Neural cell (in vitro differentiated cells): ENCODE measurements at regions not wholly inside any gene's neighbourhood (a gene's known extent, or its start where the extent isn't known, plus 50 kb on each side); places are given as distances from the start of the nearest gene placed in this dataset.

ENCODE experiments used
- H2AFZ ChIP-seq: fragments of 200-600, 300-800 bp; sonication (generic), shearing (Covaris generic); 2 replicates; pipeline ENCODE4 v1.6.0; 2014; ENCODE audit warnings: low read depth, mild to moderate bottlenecking, antibody characterized with exemption, low read length, moderate library complexity
- H3F3A ChIP-seq: fragments of 200-600 bp; shearing (Covaris generic); 2 replicates; pipeline ENCODE4 v1.6.1; 2016; ENCODE audit warnings: mild to moderate bottlenecking, moderate library complexity, mixed read lengths, antibody characterized with exemption, low read length; ENCODE audit not compliant: insufficient read depth, poor library complexity, severe bottlenecking
- H3K27ac ChIP-seq: fragments of 200-600, 300-800 bp; sonication (generic), shearing (Covaris generic); 2 replicates; pipeline ENCODE4 v1.5.1; 2014; ENCODE audit warnings: mild to moderate bottlenecking, low read length, moderate library complexity
- H3K27me3 ChIP-seq: fragments of 300-800, 200-600 bp; sonication (generic), shearing (Covaris generic); 2 replicates; pipeline ENCODE4 v1.6.0; 2014; ENCODE audit warnings: mild to moderate bottlenecking, low read depth, low read length, moderate library complexity; ENCODE audit not compliant: insufficient read depth
- H3K36me3 ChIP-seq: fragments of 300-800, 200-600 bp; sonication (generic), shearing (Covaris generic); 2 replicates; pipeline ENCODE4 v1.5.1; 2014; ENCODE audit warnings: mild to moderate bottlenecking, antibody characterized with exemption, low read length, moderate library complexity; ENCODE audit not compliant: insufficient read depth
- H3K4me2 ChIP-seq: fragments of 300-800, 200-600 bp; sonication (generic), shearing (Covaris generic); 2 replicates; pipeline ENCODE4 v1.6.0; 2014; ENCODE audit warnings: mild to moderate bottlenecking, low read length
- H3K4me3 ChIP-seq: fragments of 300-800, 200-600 bp; sonication (generic), shearing (Covaris generic); 2 replicates; pipeline ENCODE4 v1.5.1; 2014; ENCODE audit warnings: mild to moderate bottlenecking, low read length, moderate library complexity
- H3K79me2 ChIP-seq: fragments of 200-600 bp; shearing (Covaris generic); replicated peaks from 2 replicates; pipeline ENCODE4 v1.6.0; 2014; ENCODE audit warnings: mild to moderate bottlenecking, low read length, moderate library complexity; ENCODE audit not compliant: insufficient read depth
- H3K9ac ChIP-seq: fragments of 300-800, 200-600 bp; sonication (generic), shearing (Covaris generic); 2 replicates; pipeline ENCODE4 v1.6.1; 2016; ENCODE audit warnings: mild to moderate bottlenecking, low read length, mixed read lengths
- H3K9me2 ChIP-seq: fragments of 200-600 bp; shearing (Covaris generic); 2 replicates; pipeline ENCODE4 v1.6.1; 2016; ENCODE audit warnings: mild to moderate bottlenecking, low read length, mixed read lengths; ENCODE audit not compliant: insufficient read depth
- H3K9me3 ChIP-seq: fragments of 200-600, 300-800 bp; sonication (generic), shearing (Covaris generic); 2 replicates; pipeline ENCODE4 v1.6.1; 2016; ENCODE audit warnings: mild to moderate bottlenecking, mixed run types, low read length, moderate library complexity, mixed read lengths
- H4K20me1 ChIP-seq: fragments of 200-600 bp; shearing (Covaris generic); 2 replicates; pipeline ENCODE4 v1.6.1; 2016; ENCODE audit warnings: mild to moderate bottlenecking, mixed run types; ENCODE audit not compliant: insufficient read depth
- CTCF ChIP-seq: fragments of 450-650 bp; IDR thresholded peaks from 2 replicates; pipeline ENCODE4 v1.5.1; 2014; ENCODE audit warnings: antibody characterized with exemption, mild to moderate bottlenecking, moderate library complexity; ENCODE audit not compliant: poor library complexity, severe bottlenecking
- EP300 ChIP-seq: fragments of 450-650 bp; conservative IDR thresholded peaks from 2 replicates; pipeline ENCODE4 v1.6.1; 2014; ENCODE audit warnings: antibody characterized with exemption, mild to moderate bottlenecking, moderate library complexity; ENCODE audit not compliant: poor library complexity, severe bottlenecking
- EZH2 ChIP-seq: fragments of 200-600, 300-800 bp; shearing (Covaris generic), sonication (generic); IDR thresholded peaks from 2 replicates; pipeline ENCODE4 v1.6.1; 2014; ENCODE audit warnings: antibody characterized with exemption, low read length, borderline replicate concordance, mild to moderate bottlenecking; ENCODE audit not compliant: insufficient read depth, poor library complexity, severe bottlenecking
- MXI1 ChIP-seq: fragments of 450-650 bp; conservative IDR thresholded peaks from 2 replicates; pipeline ENCODE4 v1.6.1; 2014; ENCODE audit warnings: antibody characterized with exemption, mild to moderate bottlenecking; ENCODE audit not compliant: poor library complexity, severe bottlenecking
- POLR2AphosphoS5 ChIP-seq: IDR thresholded peaks from 2 replicates; pipeline ENCODE4 v1.6.1; 2012
- RAD21 ChIP-seq: fragments of 450-650 bp; conservative IDR thresholded peaks from 2 replicates; pipeline ENCODE4 v1.6.1; 2014; ENCODE audit warnings: antibody characterized with exemption, mild to moderate bottlenecking, moderate library complexity
- REST ChIP-seq: IDR thresholded peaks from 2 replicates; pipeline ENCODE4 v1.6.1; 2012; ENCODE audit warnings: borderline replicate concordance
- SMC3 ChIP-seq: fragments of 450-650 bp; conservative IDR thresholded peaks from 2 replicates; pipeline ENCODE4 v1.6.1; 2014; ENCODE audit warnings: antibody characterized with exemption, mild to moderate bottlenecking, moderate library complexity; ENCODE audit not compliant: poor library complexity

GRCh38 chr4:126738926-126739325 is 893.8 kb upstream of the INTU start:
- Histone ChIP-seq H3K27me3 (no peaks in the 10 kb centered on the region), H3K79me2 (no peaks in the 10 kb centered on the region), H3K27ac (no peak overlapping the region), H3F3A (no peaks in the 10 kb centered on the region), H3K4me2 (no peak overlapping the region), H3K36me3 (no peaks in the 10 kb centered on the region), H3K9ac (no peak overlapping the region), H3K9me3 (no peaks in the 10 kb centered on the region), H3K9me2 (no peaks in the 10 kb centered on the region), H4K20me1 (no peaks in the 10 kb centered on the region), H2AFZ (no peak overlapping the region), H3K4me3 (no peak overlapping the region)
- TF ChIP-seq CTCF (no peak), RAD21 (no peak), REST (no peak), SMC3 (no peak), POLR2AphosphoS5 (no peak), EP300 (no peak)

GRCh38 chr4:126740687-126741086 is 892.1 kb upstream of the INTU start:
- no peaks in the 10 kb centered on the region for H3K27me3 ChIP-seq
- no peaks in the 10 kb centered on the region for H3K9me3 ChIP-seq
- no peaks in the 10 kb centered on the region for H4K20me1 ChIP-seq
- H3K4me3 ChIP-seq, result no peak overlapping the region
- H3F3A ChIP-seq, result no peaks in the 10 kb centered on the region
- H3K4me2 ChIP-seq, result no peak overlapping the region
- no peak overlapping the region for H3K27ac ChIP-seq
- H3K36me3 ChIP-seq, result no peaks in the 10 kb centered on the region
- H2AFZ ChIP-seq, result no peak overlapping the region
- H3K79me2 ChIP-seq, result no peaks in the 10 kb centered on the region
- no peak for TF ChIP-seq EZH2
- no peak for TF ChIP-seq CTCF
- TF ChIP-seq POLR2AphosphoS5, result no peak
- no peak for TF ChIP-seq REST
- no peak for TF ChIP-seq SMC3
- no peak for TF ChIP-seq RAD21
- no peak for TF ChIP-seq MXI1
- H3K9me2 ChIP-seq, result no peaks in the 10 kb centered on the region
- no peak overlapping the region for H3K9ac ChIP-seq
